ENCODE measurements at regions not wholly inside any gene's neighbourhood (a gene's known extent, or its start where the extent isn't known, plus 50 kb on each side); places are given as distances from the start of the nearest gene placed in this dataset.

GRCh38 chr10:107984149-107984548 is 819.6 kb upstream of the SORCS1 start:
- no peaks in the 10 kb centered on the region for H3K36me3 ChIP-seq (ENCODE audit: insufficient read depth)
- no peak for ATAC-seq
- no peaks in the 10 kb centered on the region for H4K20me1 ChIP-seq (replicated peaks; ENCODE audit: insufficient read depth)
- H3K27me3 ChIP-seq (ENCODE audit: insufficient read depth): no peaks in the 10 kb centered on the region
- no peaks in the 10 kb centered on the region for H3K4me1 ChIP-seq (ENCODE audit: insufficient read depth)
- no peak for DNase-seq (ENCODE audit: low spot score)
- H3K27ac Mint-ChIP-seq: no peak overlapping the region
- H3K27ac ChIP-seq (ENCODE audit: low read depth): no peak overlapping the region
- no peaks in the 10 kb centered on the region for H3K4me1 Mint-ChIP-seq
- no peaks in the 10 kb centered on the region for H3K9me2 ChIP-seq (ENCODE audit: insufficient read depth)
- H3K4me3 Mint-ChIP-seq: no peak overlapping the region
- H3K9me3 Mint-ChIP-seq: no peaks in the 10 kb centered on the region
- no peak overlapping the region for H3K4me3 ChIP-seq
- TF ChIP-seq ZNF114 (CRISPR knock-in tag; IDR thresholded peaks at IDR 0.05) (no peak), EZH2 (IDR thresholded peaks at IDR 0.05; ENCODE audit: low read depth, unreplicated experiment) (no peak), NANOG (IDR thresholded peaks at IDR 0.05; ENCODE audit: borderline replicate concordance) (no peak), CREB1 (CRISPR knock-in tag; IDR thresholded peaks at IDR 0.05; ENCODE audit: low read depth) (no peak), REST (IDR thresholded peaks at IDR 0.05; ENCODE audit: unreplicated experiment) (no peak), ZNF331 (CRISPR knock-in tag; IDR thresholded peaks at IDR 0.05; ENCODE audit: low read depth) (no peak), JUNB (IDR thresholded peaks at IDR 0.05; ENCODE audit: unreplicated experiment) (no peak), ETS1 (IDR thresholded peaks at IDR 0.05) (no peak), POLR2AphosphoS5 (IDR thresholded peaks at IDR 0.05; ENCODE audit: low read depth) (no peak), EZH2phosphoT487 (IDR thresholded peaks at IDR 0.05; ENCODE audit: unreplicated experiment) (no peak)
- no peaks in the 10 kb centered on the region for H3K79me2 ChIP-seq (replicated peaks; ENCODE audit: insufficient read depth)
- no peaks in the 10 kb centered on the region for H3K36me3 Mint-ChIP-seq (ENCODE audit: low read depth)
- no peaks in the 10 kb centered on the region for H3K27me3 Mint-ChIP-seq (ENCODE audit: insufficient read depth, low read depth, poor library complexity)
- no peak overlapping the region for H2AFZ ChIP-seq
- H3K4me2 ChIP-seq: no peak overlapping the region
- no peaks in the 10 kb centered on the region for H3F3A ChIP-seq (replicated peaks; ENCODE audit: low read depth)

- no peak for ATAC-seq
- H3K27me3 ChIP-seq (ENCODE audit: insufficient read depth): no peaks in the 10 kb centered on the region
- Mint-ChIP-seq H3K27ac (no peak overlapping the region), H3K4me1 (no peaks in the 10 kb centered on the region), H3K4me3 (no peak overlapping the region), H3K36me3 (ENCODE audit: low read depth) (peaks cover 3% of the 10 kb centered on the region; the same call in 2 of the 3 replicates), H3K9me3 (peaks cover 3% of the 10 kb centered on the region), H3K27me3 (ENCODE audit: insufficient read depth, low read depth, poor library complexity) (no peaks in the 10 kb centered on the region)
- H3K27ac ChIP-seq (ENCODE audit: low read depth): no peak overlapping the region
- H3K79me2 ChIP-seq (replicated peaks; ENCODE audit: insufficient read depth): no peaks in the 10 kb centered on the region
- no peak overlapping the region for H3K4me2 ChIP-seq
- no peak overlapping the region for H2AFZ ChIP-seq
- 0 out of 2 replicates have a peak, but pooled peaks cover 4% of the 10 kb centered on the region for H3K9me2 ChIP-seq (ENCODE audit: insufficient read depth)
- H3K36me3 ChIP-seq (ENCODE audit: insufficient read depth): no peaks in the 10 kb centered on the region
- H3K4me1 ChIP-seq (ENCODE audit: insufficient read depth): no peaks in the 10 kb centered on the region
- H4K20me1 ChIP-seq (replicated peaks; ENCODE audit: insufficient read depth): no peaks in the 10 kb centered on the region
- H3F3A ChIP-seq (replicated peaks; ENCODE audit: low read depth): no peaks in the 10 kb centered on the region
- no peak overlapping the region for H3K4me3 ChIP-seq
- DNase-seq (ENCODE audit: low spot score): no peak
- TF ChIP-seq EZH2phosphoT487 (IDR thresholded peaks at IDR 0.05; ENCODE audit: unreplicated experiment) (no peak), STAT1 (IDR thresholded peaks at IDR 0.05; ENCODE audit: unreplicated experiment) (no peak), ZNF114 (CRISPR knock-in tag; IDR thresholded peaks at IDR 0.05) (no peak), ZNF462 (CRISPR knock-in tag; IDR thresholded peaks at IDR 0.05) (no peak)
Observed at GRCh38 chr10:107978455-107978854, 813.9 kb upstream of the SORCS1 start.

Data from GM23338 (cell line).